GM12878 (cell line): ENCODE measurements at regions not wholly inside any gene's neighbourhood (a gene's known extent, or its start where the extent isn't known, plus 50 kb on each side); places are given as distances from the start of the nearest gene placed in this dataset.

Source experiments
- ATAC-seq: fragments of 200-7000 bp; cut with Tn5 transposase; 3 replicates; pipeline ENCODE4 v1.9.1; 2020; ENCODE audit warnings: mild to moderate bottlenecking, moderate library complexity
- BruUV-seq: library from RNA; stranded (reverse); fragments of 400-500 nt; replicated peaks from 2 replicates; lab custom pipeline; 2021; lab: Mats Ljungman, UMichigan
- CTCF ChIA-PET: fragments of 300-600 bp; sonication (Branson Sonifier 250); formaldehyde crosslinking; extraction: SDS; loops from one replicate; lab custom pipeline; 2021; ENCODE audit warnings: inconsistent platforms; lab: Yijun Ruan, JAX
- POLR2A ChIA-PET: fragments of 350-600 bp; formaldehyde crosslinking; extraction: SDS; loops from one replicate; lab custom pipeline; 2021; ENCODE audit warnings: inconsistent platforms; lab: Charles Lee
- RAD21 ChIA-PET: fragments of 300-600 bp; sonication (Branson Sonifier 250); formaldehyde crosslinking; loops from one replicate; lab custom pipeline; 2023; ENCODE audit warnings: antibody characterized with exemption; ENCODE audit not compliant: unreplicated experiment; lab: Charles Lee
- SMC1A ChIA-PET: fragments of 300-600 bp; sonication (Branson Sonifier 250); formaldehyde crosslinking; loops from one replicate; lab custom pipeline; 2023; ENCODE audit not compliant: unreplicated experiment, uncharacterized antibody; lab: Charles Lee
- DNase-seq: peaks from one replicate; pipeline ENCODE4 v3.0.0-alpha.2; 2011; ENCODE audit warnings: low read depth, low spot score
- FAIRE-seq: peaks from 3 replicates; lab custom pipeline; 2011; peaks lifted over from hg19 to GRCh38; lab: Jason Lieb, UNC
- H2AFZ ChIP-seq: 2 replicates; pipeline ENCODE4 v1.6.0; 2011; ENCODE audit warnings: low read depth, low read length, control low read depth; ENCODE audit not compliant: control insufficient read depth
- H3K27ac ChIP-seq: 2 replicates; pipeline ENCODE4 v1.5.1; 2011; ENCODE audit warnings: control low read depth; ENCODE audit not compliant: control insufficient read depth, insufficient read depth
- H3K27me3 ChIP-seq, 2 experiments: replicated peaks in 1 of 2; 2 replicates each; pipeline versions ENCODE4 v1.6.0 to v1.6.1; 2011; ENCODE audit warnings: low read length in 1 of 2; ENCODE audit not compliant: control insufficient read depth in 2 of 2, insufficient read depth in 2 of 2
- H3K36me3 ChIP-seq, 2 experiments: 2 replicates each; pipeline ENCODE4 v1.5.1; 2011; ENCODE audit warnings: low read length in 1 of 2; ENCODE audit not compliant: control insufficient read depth in 2 of 2, insufficient read depth in 2 of 2
- H3K4me1 ChIP-seq: 2 replicates; pipeline ENCODE4 v1.6.1; 2011; ENCODE audit warnings: mild to moderate bottlenecking, low read length, moderate library complexity, mixed read lengths; ENCODE audit not compliant: control insufficient read depth, insufficient read depth
- H3K4me2 ChIP-seq: 2 replicates; pipeline ENCODE4 v1.6.0; 2011; ENCODE audit warnings: control low read depth; ENCODE audit not compliant: control insufficient read depth, insufficient read depth
- H3K4me3 ChIP-seq: fragments of 200-600 bp; sonication (generic); 2 replicates; pipeline ENCODE4 v1.5.1; 2016
- H3K79me2 ChIP-seq: 2 replicates; pipeline ENCODE4 v1.6.0; 2011; ENCODE audit warnings: low read length; ENCODE audit not compliant: control insufficient read depth, insufficient read depth
- H3K9ac ChIP-seq: 2 replicates; pipeline ENCODE4 v1.8.0; 2011; ENCODE audit warnings: low read length, control low read depth, mixed read lengths; ENCODE audit not compliant: control insufficient read depth, insufficient read depth
- H3K9me3 ChIP-seq: replicated peaks from 3 replicates; pipeline ENCODE4 v1.5.1; 2011; ENCODE audit warnings: mild to moderate bottlenecking, low read length; ENCODE audit not compliant: control insufficient read depth, insufficient read depth
- H4K20me1 ChIP-seq: 2 replicates; pipeline ENCODE4 v1.6.0; 2011; ENCODE audit not compliant: control insufficient read depth, insufficient read depth
- ATF7 ChIP-seq: fragments of 450-650 bp; IDR thresholded peaks from 2 replicates; pipeline ENCODE4 v1.6.1; 2016; ENCODE audit warnings: low read depth, mild to moderate bottlenecking
- BCL11A ChIP-seq: IDR thresholded peaks from 2 replicates; pipeline ENCODE4 v1.6.1; 2011; ENCODE audit warnings: low read depth, low read length
- TCF3 ChIP-seq: IDR thresholded peaks from 2 replicates; pipeline ENCODE4 v1.6.1; 2012; ENCODE audit warnings: low read depth, mild to moderate bottlenecking, low read length, borderline replicate concordance; ENCODE audit not compliant: insufficient read depth
- ZNF384 ChIP-seq: IDR thresholded peaks from 2 replicates; pipeline ENCODE4 v1.6.1; 2012; ENCODE audit warnings: low read depth, mild to moderate bottlenecking, low read length, improper control_type of control experiment, borderline replicate concordance
- ZSCAN29 ChIP-seq: fragments of 450-650 bp; IDR thresholded peaks from 2 replicates; pipeline ENCODE4 v1.6.1; 2017; ENCODE audit warnings: mild to moderate bottlenecking, moderate library complexity
- WGBS: methylation state at CpG from one replicate; pipeline ENCODE4 v1.1.6; 2016; ENCODE audit warnings: low lambda C conversion rate; ENCODE audit not compliant: insufficient replicate concordance, insufficient coverage; ENCODE audit errors: missing lambda C conversion rate; 5-methylcytosine and 5-hydroxymethylcytosine counted together
- in situ Hi-C: fragments of 300-500 bp; cut with MboI; formaldehyde crosslinking; loops from 9 replicates; pipeline ENCODE4 v1.14.3; 2018; ENCODE audit warnings: mixed read lengths
- intact Hi-C: fragments of 100-400 bp; cut with micrococcal nuclease; formaldehyde crosslinking; loops from one replicate; pipeline ENCODE4 v1.14.2; 2022; ENCODE audit not compliant: unreplicated experiment
- TF ChIP-seq, protein P1 (sequence below): IDR thresholded peaks from 2 replicates; pipeline ENCODE4 v1.6.1; 2012; ENCODE audit warnings: low read depth, low read length, improper control_type of control experiment
- TF ChIP-seq, protein P2 (sequence below): IDR thresholded peaks from 2 replicates; pipeline ENCODE4 v1.6.1; 2012; ENCODE audit warnings: improper control_type of control experiment, low read depth, low read length; ENCODE audit not compliant: insufficient replicate concordance
- TF ChIP-seq, protein P3 (sequence below): fragments of 450-650 bp; IDR thresholded peaks from 2 replicates; pipeline ENCODE4 v1.6.1; 2014; ENCODE audit warnings: mild to moderate bottlenecking
- TF ChIP-seq, protein P4 (sequence below): fragments of 450-650 bp; IDR thresholded peaks from 2 replicates; pipeline ENCODE4 v1.6.1; 2017; ENCODE audit warnings: antibody characterized with exemption, mild to moderate bottlenecking, moderate library complexity
- TF ChIP-seq, protein P5 (sequence below): fragments of 450-650 bp; IDR thresholded peaks from 2 replicates; pipeline ENCODE4 v1.6.1; 2016; ENCODE audit warnings: mild to moderate bottlenecking, moderate library complexity, borderline replicate concordance

DNA sequence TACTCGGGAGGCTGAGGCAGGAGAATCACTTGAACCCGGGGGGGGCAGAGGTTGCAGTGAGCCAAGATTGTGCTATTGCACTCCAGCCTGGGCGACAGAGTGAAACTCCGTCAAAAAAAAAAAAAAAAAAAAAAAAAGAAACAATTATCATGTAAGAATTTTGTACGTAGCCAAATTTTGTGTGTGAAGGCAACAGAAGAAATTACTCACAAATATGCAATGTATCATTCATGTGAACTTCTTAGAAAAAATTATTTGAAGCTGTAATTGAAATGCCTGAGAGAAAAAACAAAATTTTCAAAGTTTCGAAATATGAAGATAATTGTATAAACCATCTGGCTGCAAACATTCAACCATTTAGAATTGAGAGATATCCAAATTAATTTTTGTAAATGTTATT is 204.8 kb upstream of the PARD3B start:
- H3K79me2 ChIP-seq = no peaks in the 10 kb centered on the region
- POLR2A ChIA-PET = no interaction called here
- SMC1A ChIA-PET = no interaction called here
- ATAC-seq (no peak), DNase-seq (no peak), FAIRE-seq (no peak)
- in situ Hi-C loops (no loop called here), intact Hi-C loops (no loop called here)
- H3K27me3 ChIP-seq = no peaks in the 10 kb centered on the region
- H3K9me3 ChIP-seq = no peaks in the 10 kb centered on the region
- H3K36me3 ChIP-seq = no peaks in the 10 kb centered on the region
- no peak overlapping the region for H3K4me3 ChIP-seq
- no peaks in the 10 kb centered on the region for H3K4me1 ChIP-seq
- H4K20me1 ChIP-seq = no peaks in the 10 kb centered on the region
- H3K27ac ChIP-seq = no peak overlapping the region
- RAD21 ChIA-PET = no interaction called here
- H3K9ac ChIP-seq = no peak overlapping the region
- 49% methylated on average over 4 of the region's 6 CpGs for WGBS
- no peak overlapping the region for H3K4me2 ChIP-seq
- no TSS peak for BruUV-seq
- CTCF ChIA-PET = no interaction called here
- H2AFZ ChIP-seq = no peak overlapping the region
- TF ChIP-seq ZSCAN29 = no peak
- TF ChIP-seq, protein P1, sequence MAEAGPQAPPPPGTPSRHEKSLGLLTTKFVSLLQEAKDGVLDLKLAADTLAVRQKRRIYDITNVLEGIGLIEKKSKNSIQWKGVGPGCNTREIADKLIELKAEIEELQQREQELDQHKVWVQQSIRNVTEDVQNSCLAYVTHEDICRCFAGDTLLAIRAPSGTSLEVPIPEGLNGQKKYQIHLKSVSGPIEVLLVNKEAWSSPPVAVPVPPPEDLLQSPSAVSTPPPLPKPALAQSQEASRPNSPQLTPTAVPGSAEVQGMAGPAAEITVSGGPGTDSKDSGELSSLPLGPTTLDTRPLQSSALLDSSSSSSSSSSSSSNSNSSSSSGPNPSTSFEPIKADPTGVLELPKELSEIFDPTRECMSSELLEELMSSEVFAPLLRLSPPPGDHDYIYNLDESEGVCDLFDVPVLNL = no peak
- TF ChIP-seq, protein P2, sequence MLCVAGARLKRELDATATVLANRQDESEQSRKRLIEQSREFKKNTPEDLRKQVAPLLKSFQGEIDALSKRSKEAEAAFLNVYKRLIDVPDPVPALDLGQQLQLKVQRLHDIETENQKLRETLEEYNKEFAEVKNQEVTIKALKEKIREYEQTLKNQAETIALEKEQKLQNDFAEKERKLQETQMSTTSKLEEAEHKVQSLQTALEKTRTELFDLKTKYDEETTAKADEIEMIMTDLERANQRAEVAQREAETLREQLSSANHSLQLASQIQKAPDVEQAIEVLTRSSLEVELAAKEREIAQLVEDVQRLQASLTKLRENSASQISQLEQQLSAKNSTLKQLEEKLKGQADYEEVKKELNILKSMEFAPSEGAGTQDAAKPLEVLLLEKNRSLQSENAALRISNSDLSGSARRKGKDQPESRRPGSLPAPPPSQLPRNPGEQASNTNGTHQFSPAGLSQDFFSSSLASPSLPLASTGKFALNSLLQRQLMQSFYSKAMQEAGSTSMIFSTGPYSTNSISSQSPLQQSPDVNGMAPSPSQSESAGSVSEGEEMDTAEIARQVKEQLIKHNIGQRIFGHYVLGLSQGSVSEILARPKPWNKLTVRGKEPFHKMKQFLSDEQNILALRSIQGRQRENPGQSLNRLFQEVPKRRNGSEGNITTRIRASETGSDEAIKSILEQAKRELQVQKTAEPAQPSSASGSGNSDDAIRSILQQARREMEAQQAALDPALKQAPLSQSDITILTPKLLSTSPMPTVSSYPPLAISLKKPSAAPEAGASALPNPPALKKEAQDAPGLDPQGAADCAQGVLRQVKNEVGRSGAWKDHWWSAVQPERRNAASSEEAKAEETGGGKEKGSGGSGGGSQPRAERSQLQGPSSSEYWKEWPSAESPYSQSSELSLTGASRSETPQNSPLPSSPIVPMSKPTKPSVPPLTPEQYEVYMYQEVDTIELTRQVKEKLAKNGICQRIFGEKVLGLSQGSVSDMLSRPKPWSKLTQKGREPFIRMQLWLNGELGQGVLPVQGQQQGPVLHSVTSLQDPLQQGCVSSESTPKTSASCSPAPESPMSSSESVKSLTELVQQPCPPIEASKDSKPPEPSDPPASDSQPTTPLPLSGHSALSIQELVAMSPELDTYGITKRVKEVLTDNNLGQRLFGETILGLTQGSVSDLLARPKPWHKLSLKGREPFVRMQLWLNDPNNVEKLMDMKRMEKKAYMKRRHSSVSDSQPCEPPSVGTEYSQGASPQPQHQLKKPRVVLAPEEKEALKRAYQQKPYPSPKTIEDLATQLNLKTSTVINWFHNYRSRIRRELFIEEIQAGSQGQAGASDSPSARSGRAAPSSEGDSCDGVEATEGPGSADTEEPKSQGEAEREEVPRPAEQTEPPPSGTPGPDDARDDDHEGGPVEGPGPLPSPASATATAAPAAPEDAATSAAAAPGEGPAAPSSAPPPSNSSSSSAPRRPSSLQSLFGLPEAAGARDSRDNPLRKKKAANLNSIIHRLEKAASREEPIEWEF = no peak
- TF ChIP-seq, protein P3, sequence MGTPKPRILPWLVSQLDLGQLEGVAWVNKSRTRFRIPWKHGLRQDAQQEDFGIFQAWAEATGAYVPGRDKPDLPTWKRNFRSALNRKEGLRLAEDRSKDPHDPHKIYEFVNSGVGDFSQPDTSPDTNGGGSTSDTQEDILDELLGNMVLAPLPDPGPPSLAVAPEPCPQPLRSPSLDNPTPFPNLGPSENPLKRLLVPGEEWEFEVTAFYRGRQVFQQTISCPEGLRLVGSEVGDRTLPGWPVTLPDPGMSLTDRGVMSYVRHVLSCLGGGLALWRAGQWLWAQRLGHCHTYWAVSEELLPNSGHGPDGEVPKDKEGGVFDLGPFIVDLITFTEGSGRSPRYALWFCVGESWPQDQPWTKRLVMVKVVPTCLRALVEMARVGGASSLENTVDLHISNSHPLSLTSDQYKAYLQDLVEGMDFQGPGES = no peak
- no peak for TF ChIP-seq ATF7
- TF ChIP-seq TCF3 = no peak
- no peak for TF ChIP-seq BCL11A
- TF ChIP-seq, protein P4, sequence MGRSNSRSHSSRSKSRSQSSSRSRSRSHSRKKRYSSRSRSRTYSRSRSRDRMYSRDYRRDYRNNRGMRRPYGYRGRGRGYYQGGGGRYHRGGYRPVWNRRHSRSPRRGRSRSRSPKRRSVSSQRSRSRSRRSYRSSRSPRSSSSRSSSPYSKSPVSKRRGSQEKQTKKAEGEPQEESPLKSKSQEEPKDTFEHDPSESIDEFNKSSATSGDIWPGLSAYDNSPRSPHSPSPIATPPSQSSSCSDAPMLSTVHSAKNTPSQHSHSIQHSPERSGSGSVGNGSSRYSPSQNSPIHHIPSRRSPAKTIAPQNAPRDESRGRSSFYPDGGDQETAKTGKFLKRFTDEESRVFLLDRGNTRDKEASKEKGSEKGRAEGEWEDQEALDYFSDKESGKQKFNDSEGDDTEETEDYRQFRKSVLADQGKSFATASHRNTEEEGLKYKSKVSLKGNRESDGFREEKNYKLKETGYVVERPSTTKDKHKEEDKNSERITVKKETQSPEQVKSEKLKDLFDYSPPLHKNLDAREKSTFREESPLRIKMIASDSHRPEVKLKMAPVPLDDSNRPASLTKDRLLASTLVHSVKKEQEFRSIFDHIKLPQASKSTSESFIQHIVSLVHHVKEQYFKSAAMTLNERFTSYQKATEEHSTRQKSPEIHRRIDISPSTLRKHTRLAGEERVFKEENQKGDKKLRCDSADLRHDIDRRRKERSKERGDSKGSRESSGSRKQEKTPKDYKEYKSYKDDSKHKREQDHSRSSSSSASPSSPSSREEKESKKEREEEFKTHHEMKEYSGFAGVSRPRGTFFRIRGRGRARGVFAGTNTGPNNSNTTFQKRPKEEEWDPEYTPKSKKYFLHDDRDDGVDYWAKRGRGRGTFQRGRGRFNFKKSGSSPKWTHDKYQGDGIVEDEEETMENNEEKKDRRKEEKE = no peak
- TF ChIP-seq ZNF384 = no peak
- TF ChIP-seq, protein P5, sequence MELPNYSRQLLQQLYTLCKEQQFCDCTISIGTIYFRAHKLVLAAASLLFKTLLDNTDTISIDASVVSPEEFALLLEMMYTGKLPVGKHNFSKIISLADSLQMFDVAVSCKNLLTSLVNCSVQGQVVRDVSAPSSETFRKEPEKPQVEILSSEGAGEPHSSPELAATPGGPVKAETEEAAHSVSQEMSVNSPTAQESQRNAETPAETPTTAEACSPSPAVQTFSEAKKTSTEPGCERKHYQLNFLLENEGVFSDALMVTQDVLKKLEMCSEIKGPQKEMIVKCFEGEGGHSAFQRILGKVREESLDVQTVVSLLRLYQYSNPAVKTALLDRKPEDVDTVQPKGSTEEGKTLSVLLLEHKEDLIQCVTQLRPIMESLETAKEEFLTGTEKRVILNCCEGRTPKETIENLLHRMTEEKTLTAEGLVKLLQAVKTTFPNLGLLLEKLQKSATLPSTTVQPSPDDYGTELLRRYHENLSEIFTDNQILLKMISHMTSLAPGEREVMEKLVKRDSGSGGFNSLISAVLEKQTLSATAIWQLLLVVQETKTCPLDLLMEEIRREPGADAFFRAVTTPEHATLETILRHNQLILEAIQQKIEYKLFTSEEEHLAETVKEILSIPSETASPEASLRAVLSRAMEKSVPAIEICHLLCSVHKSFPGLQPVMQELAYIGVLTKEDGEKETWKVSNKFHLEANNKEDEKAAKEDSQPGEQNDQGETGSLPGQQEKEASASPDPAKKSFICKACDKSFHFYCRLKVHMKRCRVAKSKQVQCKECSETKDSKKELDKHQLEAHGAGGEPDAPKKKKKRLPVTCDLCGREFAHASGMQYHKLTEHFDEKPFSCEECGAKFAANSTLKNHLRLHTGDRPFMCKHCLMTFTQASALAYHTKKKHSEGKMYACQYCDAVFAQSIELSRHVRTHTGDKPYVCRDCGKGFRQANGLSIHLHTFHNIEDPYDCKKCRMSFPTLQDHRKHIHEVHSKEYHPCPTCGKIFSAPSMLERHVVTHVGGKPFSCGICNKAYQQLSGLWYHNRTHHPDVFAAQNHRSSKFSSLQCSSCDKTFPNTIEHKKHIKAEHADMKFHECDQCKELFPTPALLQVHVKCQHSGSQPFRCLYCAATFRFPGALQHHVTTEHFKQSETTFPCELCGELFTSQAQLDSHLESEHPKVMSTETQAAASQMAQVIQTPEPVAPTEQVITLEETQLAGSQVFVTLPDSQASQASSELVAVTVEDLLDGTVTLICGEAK = no peak
